ENCODE measurements at regions not wholly inside any gene's neighbourhood (a gene's known extent, or its start where the extent isn't known, plus 50 kb on each side); places are given as distances from the start of the nearest gene placed in this dataset.

DNA sequence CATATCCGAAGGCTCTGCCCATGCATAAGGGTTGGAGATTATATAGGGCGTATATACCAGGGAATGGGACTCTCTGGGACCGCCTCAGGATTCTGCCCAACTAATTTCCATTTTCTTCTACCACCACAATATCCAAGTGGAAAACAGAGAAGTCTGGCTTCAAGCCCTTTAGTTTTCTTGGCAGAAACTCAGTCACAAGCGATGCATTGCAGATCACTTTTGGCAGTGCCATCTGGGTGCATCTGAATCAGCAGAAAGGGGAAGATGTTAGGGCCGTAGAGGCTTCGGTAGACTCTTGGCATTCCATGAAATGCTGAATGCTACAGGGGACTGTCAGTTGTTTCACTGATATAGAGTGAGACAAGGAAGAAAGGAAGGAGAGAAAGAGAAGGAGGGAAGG lies 94.1 kb upstream of the FAM9B start:
- no peak overlapping the region for H3K4me3 Mint-ChIP-seq
- Histone ChIP-seq H3K4me3 (ENCODE audit: control extremely low read depth in 1 of 5, extremely low read depth in 1 of 5, insufficient read depth in 1 of 5, low read depth in 2 of 5, low read length in 4 of 5) (no peak overlapping the region), H3K79me2 (ENCODE audit: control insufficient read depth, insufficient read depth, low read length) (no peaks in the 10 kb centered on the region), H3K27ac (ENCODE audit: low read length in 2 of 2) (no peak overlapping the region), H3K4me1 (ENCODE audit: control insufficient read depth in 2 of 2, insufficient read depth in 2 of 2, low read length in 2 of 2) (no peaks in the 10 kb centered on the region), H2AFZ (ENCODE audit: insufficient read depth, low read depth, low read length, poor library complexity, severe bottlenecking) (no peak overlapping the region), H3K27me3 (replicated peaks in 1 of 4; ENCODE audit: control extremely low read depth in 1 of 4, control insufficient read depth in 3 of 4, insufficient read depth in 4 of 4, low read length in 3 of 4) (no peaks in the 10 kb centered on the region), H3K9me3 (ENCODE audit: control extremely low read depth in 1 of 3, control insufficient read depth in 2 of 3, insufficient read depth in 1 of 3, low read length in 2 of 3) (no peaks in the 10 kb centered on the region), H3K4me2 (replicated peaks; ENCODE audit: low read depth, low read length, poor library complexity, severe bottlenecking) (no peak overlapping the region), H3K36me3 (replicated peaks in 1 of 2; ENCODE audit: control extremely low read depth in 1 of 2, control insufficient read depth in 1 of 2, extremely low read depth in 1 of 2, insufficient read depth in 2 of 2, low read length in 1 of 2) (no peaks in the 10 kb centered on the region), H3K9ac (ENCODE audit: low read length) (no peak overlapping the region), H4K20me1 (ENCODE audit: control insufficient read depth, insufficient read depth, low read length, poor library complexity, severe bottlenecking) (no peaks in the 10 kb centered on the region)
- WGBS (ENCODE audit: insufficient coverage) = no CpG with 5 or more reads among the region's 6 CpGs
- H3K9me3 Mint-ChIP-seq (ENCODE audit: insufficient read depth) = peaks cover 2% of the 10 kb centered on the region
- ATAC-seq (ENCODE audit: low read depth) (no peak), DNase-seq (no peak)
- peaks cover under 1% of the 10 kb centered on the region for H3K27me3 Mint-ChIP-seq
- H3K27ac Mint-ChIP-seq = no peak overlapping the region
- TF ChIP-seq EZH2 (IDR thresholded peaks at IDR 0.05; ENCODE audit: borderline replicate concordance, insufficient read depth, low read depth, low read length, poor library complexity, severe bottlenecking) = no peak
- TF ChIP-seq, protein P1, sequence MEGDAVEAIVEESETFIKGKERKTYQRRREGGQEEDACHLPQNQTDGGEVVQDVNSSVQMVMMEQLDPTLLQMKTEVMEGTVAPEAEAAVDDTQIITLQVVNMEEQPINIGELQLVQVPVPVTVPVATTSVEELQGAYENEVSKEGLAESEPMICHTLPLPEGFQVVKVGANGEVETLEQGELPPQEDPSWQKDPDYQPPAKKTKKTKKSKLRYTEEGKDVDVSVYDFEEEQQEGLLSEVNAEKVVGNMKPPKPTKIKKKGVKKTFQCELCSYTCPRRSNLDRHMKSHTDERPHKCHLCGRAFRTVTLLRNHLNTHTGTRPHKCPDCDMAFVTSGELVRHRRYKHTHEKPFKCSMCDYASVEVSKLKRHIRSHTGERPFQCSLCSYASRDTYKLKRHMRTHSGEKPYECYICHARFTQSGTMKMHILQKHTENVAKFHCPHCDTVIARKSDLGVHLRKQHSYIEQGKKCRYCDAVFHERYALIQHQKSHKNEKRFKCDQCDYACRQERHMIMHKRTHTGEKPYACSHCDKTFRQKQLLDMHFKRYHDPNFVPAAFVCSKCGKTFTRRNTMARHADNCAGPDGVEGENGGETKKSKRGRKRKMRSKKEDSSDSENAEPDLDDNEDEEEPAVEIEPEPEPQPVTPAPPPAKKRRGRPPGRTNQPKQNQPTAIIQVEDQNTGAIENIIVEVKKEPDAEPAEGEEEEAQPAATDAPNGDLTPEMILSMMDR (IDR thresholded peaks at IDR 0.05) = no peak
- CTCF ChIA-PET = no interaction called here
- H3K4me1 Mint-ChIP-seq = no peaks in the 10 kb centered on the region
- POLR2A ChIA-PET = no interaction called here
- intact Hi-C loops (cut with micrococcal nuclease) = no loop called here

DNA sequence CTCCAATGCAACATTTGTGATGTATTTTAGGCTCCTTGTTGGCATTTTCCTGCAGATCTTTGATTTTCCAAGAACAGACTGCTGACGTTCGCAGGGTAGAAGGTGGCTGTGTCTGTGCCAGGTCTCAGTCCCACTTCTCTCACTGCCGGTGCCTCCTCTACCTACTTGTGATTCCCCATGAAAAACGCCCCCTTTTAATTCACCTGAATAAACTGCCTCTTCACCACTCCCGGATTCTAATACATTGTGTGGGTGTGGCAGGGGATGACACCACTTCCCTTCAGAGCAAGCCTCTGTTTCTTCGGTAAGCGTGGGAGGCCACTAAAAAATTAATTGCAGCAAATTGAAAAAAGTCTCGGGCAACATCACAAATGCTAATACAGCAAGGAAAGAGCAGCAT lies 96.1 kb upstream of the FAM9B start:
- peaks cover 2% of the 10 kb centered on the region for H3K9me3 Mint-ChIP-seq (ENCODE audit: insufficient read depth)
- POLR2A ChIA-PET = interaction anchor here (0.6 kb wide), 1 partner anchor 326 kb away, joined by 3 read pairs; no protein-coding TSS in a partner anchor
- Histone ChIP-seq H3K27me3 (replicated peaks in 1 of 4; ENCODE audit: control extremely low read depth in 1 of 4, control insufficient read depth in 3 of 4, insufficient read depth in 4 of 4, low read length in 3 of 4) (no peaks in the 10 kb centered on the region), H4K20me1 (ENCODE audit: control insufficient read depth, insufficient read depth, low read length, poor library complexity, severe bottlenecking) (no peaks in the 10 kb centered on the region), H3K4me2 (replicated peaks; ENCODE audit: low read depth, low read length, poor library complexity, severe bottlenecking) (no peak overlapping the region), H3K79me2 (ENCODE audit: control insufficient read depth, insufficient read depth, low read length) (no peaks in the 10 kb centered on the region), H3K27ac (ENCODE audit: low read length in 2 of 2) (no peak overlapping the region), H3K9me3 (ENCODE audit: control extremely low read depth in 1 of 3, control insufficient read depth in 2 of 3, insufficient read depth in 1 of 3, low read length in 2 of 3) (no peaks in the 10 kb centered on the region), H2AFZ (ENCODE audit: insufficient read depth, low read depth, low read length, poor library complexity, severe bottlenecking) (no peak overlapping the region), H3K4me3 (ENCODE audit: control extremely low read depth in 1 of 5, extremely low read depth in 1 of 5, insufficient read depth in 1 of 5, low read depth in 2 of 5, low read length in 4 of 5) (no peak overlapping the region), H3K36me3 (replicated peaks in 1 of 2; ENCODE audit: control extremely low read depth in 1 of 2, control insufficient read depth in 1 of 2, extremely low read depth in 1 of 2, insufficient read depth in 2 of 2, low read length in 1 of 2) (no peaks in the 10 kb centered on the region), H3K4me1 (ENCODE audit: control insufficient read depth in 2 of 2, insufficient read depth in 2 of 2, low read length in 2 of 2) (no peaks in the 10 kb centered on the region), H3K9ac (ENCODE audit: low read length) (no peak overlapping the region)
- no CpG with 5 or more reads among the region's 8 CpGs for WGBS (ENCODE audit: insufficient coverage)
- intact Hi-C loops (cut with micrococcal nuclease) = no loop called here
- CTCF ChIA-PET = no interaction called here
- no peaks in the 10 kb centered on the region for H3K27me3 Mint-ChIP-seq
- ATAC-seq (ENCODE audit: low read depth) (no peak), DNase-seq (no peak)
- no peak for TF ChIP-seq EZH2 (IDR thresholded peaks at IDR 0.05; ENCODE audit: borderline replicate concordance, insufficient read depth, low read depth, low read length, poor library complexity, severe bottlenecking)
- TF ChIP-seq, protein P1 (IDR thresholded peaks at IDR 0.05) = no peak
- no peak overlapping the region for H3K4me3 Mint-ChIP-seq
- H3K4me1 Mint-ChIP-seq = no peaks in the 10 kb centered on the region
- H3K27ac Mint-ChIP-seq = no peak overlapping the region

Measured in B cell (primary cell).